K562 (cell line): ENCODE measurements at regions not wholly inside any gene's neighbourhood (a gene's known extent, or its start where the extent isn't known, plus 50 kb on each side); places are given as distances from the start of the nearest gene placed in this dataset.

Experiments
- ATAC-seq: fragments of 200-7000 bp; cut with Tn5 transposase; 3 replicates; pipeline ENCODE4 v1.9.1; 2020; ENCODE audit warnings: moderate library complexity
- BruUV-seq: library from RNA; stranded (reverse); fragments of 400-500 nt; replicated peaks from 2 replicates; lab custom pipeline; 2021; lab: Mats Ljungman, UMichigan
- CTCF ChIA-PET: fragments of 300-600 bp; formaldehyde crosslinking; extraction: SDS; loops from one replicate; lab custom pipeline; 2021; ENCODE audit warnings: low intra/inter-chr PET ratio; lab: Yijun Ruan, JAX
- POLR2A ChIA-PET: fragments of 300-600, 350-650 bp; sonication (Branson Sonifier 250); formaldehyde crosslinking; extraction: SDS; loops from one replicate; lab custom pipeline; 2021; ENCODE audit warnings: antibody characterized with exemption, inconsistent platforms; lab: Yijun Ruan, JAX
- DNase-seq, 4 experiments: peaks; one replicate each; pipeline versions ENCODE4 v3.0.0 to v3.0.0-alpha.2; 2011 to 2018; ENCODE audit warnings: low spot score in 3 of 4, mixed read lengths in 3 of 4; ENCODE audit errors: extremely low read depth in 1 of 4
- FAIRE-seq: peaks from 2 replicates; lab custom pipeline; 2011; peaks lifted over from hg19 to GRCh38; lab: Jason Lieb, UNC
- H2AFZ ChIP-seq: 2 replicates; pipeline ENCODE4 v1.6.0; 2011; ENCODE audit warnings: low read depth, low read length, control low read depth, inconsistent platforms
- H3K27ac ChIP-seq: fragments of 200-600 bp; 3 replicates; pipeline ENCODE4 v1.8.0; 2011; ENCODE audit warnings: low read depth, mild to moderate bottlenecking, control low read depth, inconsistent platforms, low read length, moderate library complexity, mixed read lengths; ENCODE audit errors: extremely low read depth
- H3K27me3 ChIP-seq, 2 experiments: fragments of 300-600 bp in 1 of 2; 2 replicates in 1 of 2; 3 replicates in 1 of 2; pipeline versions ENCODE4 v1.6.0 to v1.8.0; 2011; ENCODE audit warnings: inconsistent platforms in 2 of 2, low read length in 2 of 2, mild to moderate bottlenecking in 1 of 2, mixed read lengths in 1 of 2, moderate library complexity in 1 of 2; ENCODE audit not compliant: control insufficient read depth in 2 of 2, insufficient read depth in 2 of 2
- H3K36me3 ChIP-seq: fragments of 300-600 bp; 3 replicates; pipeline ENCODE4 v1.8.0; 2011; ENCODE audit warnings: mild to moderate bottlenecking, low read length, inconsistent platforms; ENCODE audit not compliant: control insufficient read depth, insufficient read depth
- H3K4me1 ChIP-seq, 2 experiments: fragments of 200-600 bp in 1 of 2; replicated peaks in 1 of 2; 2 replicates in 1 of 2; 3 replicates in 1 of 2; pipeline versions ENCODE4 v1.5.1 to v1.8.0; 2011; ENCODE audit warnings: inconsistent platforms in 2 of 2, low read length in 2 of 2, mild to moderate bottlenecking in 1 of 2, mixed read lengths in 1 of 2, moderate library complexity in 1 of 2; ENCODE audit not compliant: control insufficient read depth in 2 of 2, insufficient read depth in 2 of 2
- H3K4me2 ChIP-seq: 2 replicates; pipeline ENCODE4 v1.6.1; 2011; ENCODE audit warnings: low read length, control low read depth, inconsistent platforms, mixed read lengths; ENCODE audit not compliant: insufficient read depth
- H3K4me3 ChIP-seq: fragments of 200-600 bp; sonication (generic), shearing (Covaris generic); 2 replicates; pipeline ENCODE4 v1.5.1; 2016; ENCODE audit warnings: control low read depth, inconsistent platforms
- H3K79me2 ChIP-seq: fragments of 200-600 bp; 3 replicates; pipeline ENCODE4 v1.8.0; 2011; ENCODE audit warnings: low read length, inconsistent platforms; ENCODE audit not compliant: control insufficient read depth, insufficient read depth
- H3K9ac ChIP-seq, 2 experiments: 2 replicates each; pipeline versions ENCODE4 v1.6.0 to v1.6.1; 2011; ENCODE audit warnings: low read depth in 2 of 2, low read length in 2 of 2, control low read depth in 1 of 2, inconsistent platforms in 1 of 2, mild to moderate bottlenecking in 1 of 2, mixed read lengths in 1 of 2; ENCODE audit not compliant: insufficient read depth in 1 of 2
- H3K9me1 ChIP-seq: one replicate; pipeline ENCODE4 v1.6.0; 2011; ENCODE audit warnings: inconsistent platforms, mild to moderate bottlenecking, low read length, moderate library complexity; ENCODE audit not compliant: control insufficient read depth, insufficient read depth
- H3K9me3 ChIP-seq: replicated peaks from 2 replicates; pipeline ENCODE4 v1.5.1; 2011; ENCODE audit warnings: low read depth, low read length, inconsistent platforms; ENCODE audit not compliant: control insufficient read depth, insufficient read depth
- H4K20me1 ChIP-seq: replicated peaks from 2 replicates; pipeline ENCODE4 v1.6.1; 2011; ENCODE audit warnings: low read length, inconsistent platforms, mixed read lengths; ENCODE audit not compliant: control insufficient read depth, insufficient read depth
- ARID2 ChIP-seq: fragments of 450-650 bp; IDR thresholded peaks from 2 replicates; pipeline ENCODE4 v1.6.1; 2017; ENCODE audit warnings: antibody characterized with exemption, mild to moderate bottlenecking
- BRD9 ChIP-seq: fragments of 450-650 bp; IDR thresholded peaks from 2 replicates; pipeline ENCODE4 v1.6.1; 2018; ENCODE audit warnings: low read depth; ENCODE audit not compliant: partially characterized antibody
- CBFA2T2 ChIP-seq: fragments of 450-650 bp; conservative IDR thresholded peaks from 2 replicates; pipeline ENCODE4 v1.6.1; 2017; ENCODE audit warnings: mild to moderate bottlenecking
- CHD1 ChIP-seq: fragments of 200-600 bp; sonication (generic); IDR thresholded peaks from one replicate; pipeline ENCODE4 v1.6.1; 2012; ENCODE audit warnings: mild to moderate bottlenecking, moderate library complexity, low read length, inconsistent platforms
- CREB1 ChIP-seq, 2 experiments: sonication (generic) in 1 of 2; formaldehyde crosslinking in 1 of 2; IDR thresholded peaks; 2 replicates each; pipeline versions ENCODE4 v1.6.1 to v1.8.0; 2012 to 2022; ENCODE audit warnings: inconsistent platforms in 1 of 2, mild to moderate bottlenecking in 1 of 2, missing genetic modification reagents in 1 of 2, moderate library complexity in 1 of 2
- EWSR1 ChIP-seq: fragments of 450-650 bp; IDR thresholded peaks from 2 replicates; pipeline ENCODE4 v1.6.1; 2018; ENCODE audit warnings: borderline replicate concordance, mild to moderate bottlenecking, low read depth, moderate library complexity; ENCODE audit not compliant: partially characterized antibody
- FOXA3 ChIP-seq, 2 experiments: fragments of 450-650 bp in 1 of 2; sonication (generic) in 1 of 2; formaldehyde crosslinking; IDR thresholded peaks in 1 of 2; conservative IDR thresholded peaks in 1 of 2; 2 replicates each; pipeline versions ENCODE4 v1.4.0 to v1.8.0; 2020 to 2022; ENCODE audit warnings: mild to moderate bottlenecking in 2 of 2, missing genetic modification reagents in 1 of 2
- GABPB1 ChIP-seq: sonication (generic); formaldehyde crosslinking; IDR thresholded peaks from 2 replicates; pipeline ENCODE4 v1.8.0; 2022; ENCODE audit warnings: mild to moderate bottlenecking, missing genetic modification reagents
- HDGF ChIP-seq: fragments of 450-650 bp; IDR thresholded peaks from 2 replicates; pipeline ENCODE4 v1.6.1; 2016
- MTF1 ChIP-seq: fragments of 250-450 bp; sonication (Bioruptor Pico); IDR thresholded peaks from 2 replicates; pipeline ENCODE4 v1.9.0; 2021; ENCODE audit warnings: moderate library complexity, mild to moderate bottlenecking, inconsistent platforms, borderline replicate concordance
- PHF20 ChIP-seq: fragments of 450-650 bp; IDR thresholded peaks from 2 replicates; pipeline ENCODE4 v1.6.1; 2018; ENCODE audit not compliant: partially characterized antibody
- SIX5 ChIP-seq, 2 experiments: IDR thresholded peaks; 2 replicates each; pipeline ENCODE4 v1.6.1; 2011; ENCODE audit warnings: low read length in 2 of 2, borderline replicate concordance in 1 of 2, low read depth in 1 of 2, mild to moderate bottlenecking in 1 of 2, moderate library complexity in 1 of 2; ENCODE audit not compliant: insufficient read depth in 1 of 2
- SNRNP70 ChIP-seq: fragments of 200-400 bp; formaldehyde crosslinking; optimal IDR thresholded peaks from 2 replicates; pipeline ENCODE3; 2017; ENCODE audit warnings: low read depth, low read length
- TAF15 ChIP-seq: fragments of 200-400 bp; formaldehyde crosslinking; IDR thresholded peaks from 2 replicates; pipeline ENCODE4 v1.6.1; 2017; ENCODE audit warnings: mild to moderate bottlenecking, low read depth, low read length, moderate library complexity
- ZC3H11A ChIP-seq: IDR thresholded peaks from 2 replicates; pipeline ENCODE4 v1.6.1; 2012; ENCODE audit warnings: low read depth, low read length, improper control_type of control experiment
- ZNF764 ChIP-seq: fragments of 250-450 bp; sonication (Bioruptor Pico); IDR thresholded peaks from 2 replicates; pipeline ENCODE4 v1.4.0; 2020; ENCODE audit warnings: low read depth, mild to moderate bottlenecking, moderate library complexity
- WGBS: fragments of 100-300 bp; shearing (Covaris generic); methylation state at CpG from one replicate; pipeline ENCODE4 v1.1.6; 2016; ENCODE audit warnings: low coverage, mixed read lengths; ENCODE audit not compliant: insufficient coverage; ENCODE audit errors: missing lambda C conversion rate; 5-methylcytosine and 5-hydroxymethylcytosine counted together
- in situ Hi-C: fragments of 300-500 bp; cut with MboI; formaldehyde crosslinking; loops from 4 replicates; pipeline ENCODE4 v1.15.0; 2018; ENCODE audit warnings: inconsistent platforms, mixed read lengths
- intact Hi-C: fragments of 100-400 bp; cut with micrococcal nuclease; formaldehyde crosslinking; loops from 2 replicates; pipeline ENCODE4 v1.14.2; 2022
- TF ChIP-seq, protein P1 (sequence below): IDR thresholded peaks from 3 replicates; pipeline ENCODE4 v1.6.1; 2011; ENCODE audit warnings: borderline replicate concordance, mild to moderate bottlenecking; ENCODE audit not compliant: insufficient read length, insufficient read depth

DNA sequence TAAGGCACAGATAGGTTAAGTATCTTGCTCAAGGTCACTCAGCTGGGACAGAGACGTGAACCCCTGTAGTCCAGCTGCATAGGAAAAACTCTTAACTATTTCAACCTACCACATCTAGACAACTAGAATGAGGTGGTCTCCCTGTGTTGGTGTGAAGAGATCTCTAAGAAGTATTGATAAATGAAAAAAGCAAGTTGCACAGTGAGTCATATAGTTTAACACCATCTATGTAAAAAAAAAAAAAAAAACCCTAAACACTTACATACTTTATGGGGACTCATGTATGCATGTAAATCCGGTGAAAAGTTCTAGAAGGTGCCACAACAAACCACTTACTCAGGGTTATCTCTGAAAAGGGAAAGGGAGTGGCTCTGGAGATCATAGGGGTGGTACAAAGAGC, 185.5 kb downstream of the SATB1 start:
- no peak for TF ChIP-seq EWSR1
- TF ChIP-seq CHD1: no peak
- no peak for TF ChIP-seq ARID2
- TF ChIP-seq BRD9: no peak
- no peak for TF ChIP-seq TAF15
- TF ChIP-seq GABPB1 (CRISPR knock-in tag): no peak
- TF ChIP-seq ZC3H11A: no peak
- TF ChIP-seq HDGF: no peak
- no peak for TF ChIP-seq ZNF764
- TF ChIP-seq SIX5 (IDR thresholded peaks at IDR 0.05; ENCODE audit: borderline replicate concordance in 1 of 2, insufficient read depth in 1 of 2, low read depth in 1 of 2, low read length in 2 of 2): no peak
- TF ChIP-seq MTF1 (CRISPR knock-in tag): no peak
- TF ChIP-seq FOXA3 (CRISPR knock-in tag; conservative IDR thresholded peaks at IDR 0.05 in 1 of 2, IDR thresholded peaks at IDR 0.05 in 1 of 2): no peak
- TF ChIP-seq CBFA2T2: no peak
- TF ChIP-seq CREB1 (IDR thresholded peaks at IDR 0.05): no peak
- TF ChIP-seq CREB1 (CRISPR knock-in tag; IDR thresholded peaks at IDR 0.05): no peak
- no peak for TF ChIP-seq PHF20
- TF ChIP-seq, protein P1, sequence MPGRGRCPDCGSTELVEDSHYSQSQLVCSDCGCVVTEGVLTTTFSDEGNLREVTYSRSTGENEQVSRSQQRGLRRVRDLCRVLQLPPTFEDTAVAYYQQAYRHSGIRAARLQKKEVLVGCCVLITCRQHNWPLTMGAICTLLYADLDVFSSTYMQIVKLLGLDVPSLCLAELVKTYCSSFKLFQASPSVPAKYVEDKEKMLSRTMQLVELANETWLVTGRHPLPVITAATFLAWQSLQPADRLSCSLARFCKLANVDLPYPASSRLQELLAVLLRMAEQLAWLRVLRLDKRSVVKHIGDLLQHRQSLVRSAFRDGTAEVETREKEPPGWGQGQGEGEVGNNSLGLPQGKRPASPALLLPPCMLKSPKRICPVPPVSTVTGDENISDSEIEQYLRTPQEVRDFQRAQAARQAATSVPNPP: no peak
- TF ChIP-seq SNRNP70: no peak
- ATAC-seq: no peak
- H3K4me2 ChIP-seq: no peak overlapping the region
- no peaks in the 10 kb centered on the region for H3K9me1 ChIP-seq
- no TSS peak for BruUV-seq
- no peak overlapping the region for H3K4me3 ChIP-seq
- H3K36me3 ChIP-seq: no peaks in the 10 kb centered on the region
- no peak overlapping the region for H3K27ac ChIP-seq
- no peak for FAIRE-seq
- H3K9ac ChIP-seq: no peak overlapping the region
- no peaks in the 10 kb centered on the region for H3K79me2 ChIP-seq
- in situ Hi-C loops (no loop called here), intact Hi-C loops (no loop called here)
- no peaks in the 10 kb centered on the region for H3K4me1 ChIP-seq
- no peak for DNase-seq
- ChIA-PET POLR2A (no interaction called here), CTCF (no interaction called here)
- H4K20me1 ChIP-seq: no peaks in the 10 kb centered on the region
- H3K9me3 ChIP-seq: no peaks in the 10 kb centered on the region
- no peak overlapping the region for H2AFZ ChIP-seq
- WGBS: 0% methylated on average over 2 of the region's 2 CpGs
- no peaks in the 10 kb centered on the region for H3K27me3 ChIP-seq
